Bone marrow (tissue), 2 donors: ENCODE measurements at regions not wholly inside any gene's neighbourhood (a gene's known extent, or its start where the extent isn't known, plus 50 kb on each side); places are given as distances from the start of the nearest gene placed in this dataset.

Experiments
- DNase-seq, 2 donors: peaks; one replicate each; lab custom pipeline; 2025; lab: John Stamatoyannopoulos, UW

DNA sequence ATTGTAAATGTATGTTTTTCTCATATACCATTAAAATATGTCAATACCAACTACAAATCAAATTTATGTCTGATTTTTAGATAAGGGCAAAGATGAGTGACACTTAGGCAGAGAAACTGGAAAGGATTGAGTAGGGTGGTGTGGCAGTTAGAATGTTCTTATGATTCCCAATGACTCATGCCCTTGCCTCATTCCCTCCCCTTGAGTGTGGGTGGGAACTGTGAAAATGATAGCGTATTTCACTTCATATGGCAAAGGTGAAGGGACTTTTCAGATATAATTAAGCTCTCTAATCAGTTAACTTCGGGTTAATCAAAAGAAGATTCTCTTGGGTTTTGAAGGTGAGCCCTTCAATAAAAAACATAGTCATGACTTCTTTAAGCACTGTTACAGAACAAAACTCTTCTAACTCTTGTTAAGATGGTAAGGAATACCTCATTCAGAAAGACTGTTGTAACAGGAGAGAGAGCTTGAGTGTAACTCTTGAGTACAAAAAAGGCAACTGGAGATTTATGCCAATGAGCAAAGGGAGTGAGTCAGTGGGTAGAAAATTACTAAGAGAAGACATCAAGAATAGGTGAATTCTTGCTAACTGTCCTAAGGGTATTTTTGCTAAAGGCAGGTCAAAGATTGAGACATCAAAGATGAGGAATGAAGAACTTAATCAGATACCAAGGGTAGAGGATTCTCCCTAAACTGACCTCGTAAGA lies 329.5 kb downstream of the KCTD8 start:
- no peak for DNase-seq

DNA sequence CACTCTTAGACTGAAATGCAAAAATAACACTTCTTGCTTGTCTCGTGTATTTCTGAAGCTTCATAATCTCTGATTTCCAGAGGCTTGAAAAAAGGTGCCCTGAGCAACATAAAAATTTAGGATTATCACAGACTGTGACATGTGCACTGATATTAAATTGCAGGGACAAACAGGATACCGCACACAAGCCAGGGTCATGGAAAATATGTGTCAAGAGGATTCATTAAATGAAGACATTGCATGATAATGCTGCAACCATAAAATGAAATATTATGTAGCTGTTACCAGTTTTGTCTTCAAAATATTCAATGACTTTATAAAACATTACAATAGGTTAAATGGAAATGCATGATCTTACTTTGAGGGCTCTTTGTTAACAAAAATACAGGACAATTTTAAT lies 328.0 kb downstream of the KCTD8 start:
- no peak for DNase-seq

DNA sequence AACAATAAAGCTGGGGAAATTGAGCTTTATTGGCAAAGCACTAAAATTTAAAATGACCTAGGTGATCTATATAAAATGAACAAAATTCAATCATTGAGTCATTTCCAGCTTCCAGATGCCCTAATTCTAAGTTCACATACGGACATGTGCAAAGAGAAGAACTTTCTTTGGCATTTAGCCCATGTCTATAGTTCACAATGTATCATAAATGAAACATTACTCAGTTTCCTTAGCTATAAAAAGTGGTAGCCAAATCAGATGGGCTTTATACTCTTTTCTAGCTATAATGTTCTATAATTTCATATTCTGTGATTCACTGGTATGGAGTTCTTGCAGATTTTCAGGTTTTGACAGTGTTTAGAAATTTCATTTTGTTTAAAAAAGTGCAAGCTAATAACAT lies 327.4 kb downstream of the KCTD8 start:
- no peak for DNase-seq
